OCI-LY1 (cell line): ENCODE measurements at regions not wholly inside any gene's neighbourhood (a gene's known extent, or its start where the extent isn't known, plus 50 kb on each side); places are given as distances from the start of the nearest gene placed in this dataset.

Experiments
- EZH2 ChIP-seq: fragments of 200-600 bp; sonication (generic), shearing (Covaris generic); IDR thresholded peaks from 2 replicates; pipeline ENCODE4 v1.8.0; 2017; ENCODE audit warnings: borderline replicate concordance, mixed run types, mild to moderate bottlenecking, antibody characterized with exemption, low read length, moderate library complexity, mixed read lengths
- TF ChIP-seq, protein P1 (sequence below): fragments of 200-600 bp; sonication (generic), shearing (Covaris generic); IDR thresholded peaks from 2 replicates; pipeline ENCODE4 v1.5.1; 2017; ENCODE audit warnings: mild to moderate bottlenecking, antibody characterized with exemption, low read length, moderate library complexity, mixed read lengths

DNA sequence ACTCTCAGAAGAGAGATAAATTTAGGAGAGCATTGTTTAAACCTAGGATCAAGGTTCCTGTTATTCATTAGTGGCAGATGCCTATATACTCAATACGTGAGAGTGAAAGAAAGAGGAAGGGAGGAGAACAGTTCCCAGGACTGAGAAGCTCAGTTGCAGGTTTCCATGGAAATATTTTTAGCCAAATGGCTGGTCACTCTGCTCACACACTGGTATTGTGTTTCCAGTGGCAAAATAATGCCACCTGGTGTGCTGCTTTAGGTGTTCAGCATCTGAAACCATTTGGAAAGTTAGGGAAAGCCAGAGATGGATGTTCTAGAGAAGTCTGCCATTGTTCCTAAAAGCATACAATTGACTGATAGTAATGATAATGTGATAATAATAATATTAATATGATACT lies 827.7 kb downstream of the SORCS3 start:
- TF ChIP-seq, protein P1, sequence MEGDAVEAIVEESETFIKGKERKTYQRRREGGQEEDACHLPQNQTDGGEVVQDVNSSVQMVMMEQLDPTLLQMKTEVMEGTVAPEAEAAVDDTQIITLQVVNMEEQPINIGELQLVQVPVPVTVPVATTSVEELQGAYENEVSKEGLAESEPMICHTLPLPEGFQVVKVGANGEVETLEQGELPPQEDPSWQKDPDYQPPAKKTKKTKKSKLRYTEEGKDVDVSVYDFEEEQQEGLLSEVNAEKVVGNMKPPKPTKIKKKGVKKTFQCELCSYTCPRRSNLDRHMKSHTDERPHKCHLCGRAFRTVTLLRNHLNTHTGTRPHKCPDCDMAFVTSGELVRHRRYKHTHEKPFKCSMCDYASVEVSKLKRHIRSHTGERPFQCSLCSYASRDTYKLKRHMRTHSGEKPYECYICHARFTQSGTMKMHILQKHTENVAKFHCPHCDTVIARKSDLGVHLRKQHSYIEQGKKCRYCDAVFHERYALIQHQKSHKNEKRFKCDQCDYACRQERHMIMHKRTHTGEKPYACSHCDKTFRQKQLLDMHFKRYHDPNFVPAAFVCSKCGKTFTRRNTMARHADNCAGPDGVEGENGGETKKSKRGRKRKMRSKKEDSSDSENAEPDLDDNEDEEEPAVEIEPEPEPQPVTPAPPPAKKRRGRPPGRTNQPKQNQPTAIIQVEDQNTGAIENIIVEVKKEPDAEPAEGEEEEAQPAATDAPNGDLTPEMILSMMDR = no peak
- no peak for TF ChIP-seq EZH2
